ENCODE measurements at regions not wholly inside any gene's neighbourhood (a gene's known extent, or its start where the extent isn't known, plus 50 kb on each side); places are given as distances from the start of the nearest gene placed in this dataset.

GRCh38 chr1:239647045-239647444 lies 260.7 kb downstream of the CHRM3 start:
- H3K9me3 ChIP-seq (ENCODE audit: low read depth): no peaks in the 10 kb centered on the region
- H3K9me2 ChIP-seq (replicated peaks; ENCODE audit: insufficient read depth): no peaks in the 10 kb centered on the region
- H4K20me1 ChIP-seq (ENCODE audit: insufficient read depth, poor library complexity, severe bottlenecking): no peaks in the 10 kb centered on the region
- H3K36me3 ChIP-seq (replicated peaks; ENCODE audit: insufficient read depth, low read depth): no peaks in the 10 kb centered on the region
- no peak for DNase-seq (ENCODE audit: low spot score)
- H2AFZ ChIP-seq: no peak overlapping the region
- no peaks in the 10 kb centered on the region for H3K4me1 ChIP-seq (ENCODE audit: insufficient read depth)
- H3K27me3 ChIP-seq: no peaks in the 10 kb centered on the region
- no peak for TF ChIP-seq EZH2 (IDR thresholded peaks at IDR 0.05; ENCODE audit: borderline replicate concordance)
- TF ChIP-seq, protein P1, sequence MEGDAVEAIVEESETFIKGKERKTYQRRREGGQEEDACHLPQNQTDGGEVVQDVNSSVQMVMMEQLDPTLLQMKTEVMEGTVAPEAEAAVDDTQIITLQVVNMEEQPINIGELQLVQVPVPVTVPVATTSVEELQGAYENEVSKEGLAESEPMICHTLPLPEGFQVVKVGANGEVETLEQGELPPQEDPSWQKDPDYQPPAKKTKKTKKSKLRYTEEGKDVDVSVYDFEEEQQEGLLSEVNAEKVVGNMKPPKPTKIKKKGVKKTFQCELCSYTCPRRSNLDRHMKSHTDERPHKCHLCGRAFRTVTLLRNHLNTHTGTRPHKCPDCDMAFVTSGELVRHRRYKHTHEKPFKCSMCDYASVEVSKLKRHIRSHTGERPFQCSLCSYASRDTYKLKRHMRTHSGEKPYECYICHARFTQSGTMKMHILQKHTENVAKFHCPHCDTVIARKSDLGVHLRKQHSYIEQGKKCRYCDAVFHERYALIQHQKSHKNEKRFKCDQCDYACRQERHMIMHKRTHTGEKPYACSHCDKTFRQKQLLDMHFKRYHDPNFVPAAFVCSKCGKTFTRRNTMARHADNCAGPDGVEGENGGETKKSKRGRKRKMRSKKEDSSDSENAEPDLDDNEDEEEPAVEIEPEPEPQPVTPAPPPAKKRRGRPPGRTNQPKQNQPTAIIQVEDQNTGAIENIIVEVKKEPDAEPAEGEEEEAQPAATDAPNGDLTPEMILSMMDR (IDR thresholded peaks at IDR 0.05; ENCODE audit: poor library complexity): no peak
- TF ChIP-seq EZH2phosphoT487 (IDR thresholded peaks at IDR 0.05; ENCODE audit: low read depth, severe bottlenecking, unreplicated experiment): no peak
- no peak overlapping the region for H3K4me3 ChIP-seq
- H3K4me2 ChIP-seq: no peak overlapping the region
- H3K27ac ChIP-seq: no peak overlapping the region
- no peaks in the 10 kb centered on the region for H3K79me2 ChIP-seq
- WGBS (ENCODE audit: low lambda C conversion rate, missing lambda C conversion rate): 97% methylated on average over 3 of the region's 3 CpGs

DNA sequence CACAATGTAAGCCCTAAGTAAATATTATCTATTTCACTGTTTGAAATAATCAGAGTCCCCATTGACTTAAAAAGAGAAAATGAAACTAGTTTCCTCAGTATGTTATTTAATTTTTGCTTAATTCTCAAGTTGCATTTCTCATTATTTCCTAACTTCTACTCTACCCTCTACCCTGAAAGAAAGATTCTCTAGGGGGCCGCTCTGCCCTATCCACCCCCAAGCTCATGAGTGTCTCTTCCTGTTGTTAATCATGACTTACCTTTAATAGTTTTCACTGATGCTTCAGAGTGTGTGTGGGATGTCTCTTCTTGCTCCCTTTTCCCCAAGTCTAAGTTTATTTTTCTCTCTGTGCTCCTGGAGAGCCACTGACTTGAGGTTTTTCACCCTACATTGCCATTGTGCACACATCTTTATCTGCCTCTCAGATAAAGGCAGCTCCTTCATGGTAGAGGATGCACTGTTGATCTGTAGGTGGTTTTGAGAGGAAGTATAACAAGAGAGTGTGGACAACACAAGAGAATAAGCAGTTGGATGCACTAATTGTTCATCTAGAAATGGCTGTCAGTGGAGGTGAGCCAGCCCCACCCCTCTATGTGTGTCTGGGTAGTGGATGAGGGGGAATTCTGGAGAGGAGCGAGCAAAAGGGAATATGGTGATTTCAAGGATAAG lies 261.7 kb downstream of the CHRM3 start:
- Histone ChIP-seq H3K79me2 (no peaks in the 10 kb centered on the region), H4K20me1 (ENCODE audit: insufficient read depth, poor library complexity, severe bottlenecking) (no peaks in the 10 kb centered on the region), H3K9me3 (ENCODE audit: low read depth) (no peaks in the 10 kb centered on the region), H3K4me2 (no peak overlapping the region), H3K4me1 (ENCODE audit: insufficient read depth) (no peaks in the 10 kb centered on the region), H3K27me3 (no peaks in the 10 kb centered on the region), H3K9me2 (replicated peaks; ENCODE audit: insufficient read depth) (no peaks in the 10 kb centered on the region), H2AFZ (no peak overlapping the region), H3K36me3 (replicated peaks; ENCODE audit: insufficient read depth, low read depth) (no peaks in the 10 kb centered on the region), H3K4me3 (no peak overlapping the region), H3K27ac (no peak overlapping the region)
- WGBS (ENCODE audit: low lambda C conversion rate, missing lambda C conversion rate): 92% methylated on average over 2 of the region's 2 CpGs
- TF ChIP-seq EZH2 (IDR thresholded peaks at IDR 0.05; ENCODE audit: borderline replicate concordance) (no peak), EZH2phosphoT487 (IDR thresholded peaks at IDR 0.05; ENCODE audit: low read depth, severe bottlenecking, unreplicated experiment) (no peak)
- TF ChIP-seq, protein P1 (IDR thresholded peaks at IDR 0.05; ENCODE audit: poor library complexity): no peak
- DNase-seq (ENCODE audit: low spot score): no peak

- H3K9me3 ChIP-seq (ENCODE audit: low read depth): no peaks in the 10 kb centered on the region
- H3K4me3 ChIP-seq: no peak overlapping the region
- no peaks in the 10 kb centered on the region for H3K79me2 ChIP-seq
- no peak overlapping the region for H3K4me2 ChIP-seq
- H3K4me1 ChIP-seq (ENCODE audit: insufficient read depth): no peaks in the 10 kb centered on the region
- DNase-seq (ENCODE audit: low spot score): no peak
- no peaks in the 10 kb centered on the region for H4K20me1 ChIP-seq (ENCODE audit: insufficient read depth, poor library complexity, severe bottlenecking)
- no peaks in the 10 kb centered on the region for H3K27me3 ChIP-seq
- no peaks in the 10 kb centered on the region for H3K36me3 ChIP-seq (replicated peaks; ENCODE audit: insufficient read depth, low read depth)
- no peak overlapping the region for H2AFZ ChIP-seq
- TF ChIP-seq, protein P1 (IDR thresholded peaks at IDR 0.05; ENCODE audit: poor library complexity): no peak
- TF ChIP-seq EZH2 (IDR thresholded peaks at IDR 0.05; ENCODE audit: borderline replicate concordance): no peak
- H3K27ac ChIP-seq: no peak overlapping the region
- WGBS (ENCODE audit: low lambda C conversion rate, missing lambda C conversion rate): 93% methylated on average over 2 of the region's 2 CpGs
- H3K9me2 ChIP-seq (replicated peaks; ENCODE audit: insufficient read depth): no peaks in the 10 kb centered on the region
These were observed 268.7 kb downstream of the CHRM3 start for GRCh38 chr1:239655023-239655422.

All from hepatocyte (in vitro differentiated cells).